H1 (cell line): ENCODE measurements at regions not wholly inside any gene's neighbourhood (a gene's known extent, or its start where the extent isn't known, plus 50 kb on each side); places are given as distances from the start of the nearest gene placed in this dataset.

Experiments used
- CTCF ChIA-PET: fragments of 300-600 bp; sonication (Branson Sonifier 250); formaldehyde crosslinking; loops from one replicate; lab custom pipeline; 2021; ENCODE audit not compliant: partially characterized antibody; lab: Charles Lee
- POLR2A ChIA-PET: fragments of 300-600 bp; sonication (Branson Sonifier 250); formaldehyde crosslinking; loops from one replicate; lab custom pipeline; 2021; ENCODE audit warnings: inconsistent platforms; ENCODE audit not compliant: partially characterized antibody; lab: Charles Lee
- DNase-seq, 2 experiments: peaks; one replicate each; pipeline versions ENCODE4 v3.0.0 to v3.0.0-alpha.2; 2010 to 2022; ENCODE audit warnings: low spot score in 2 of 2, low read depth in 1 of 2, mixed read lengths in 1 of 2
- FAIRE-seq: peaks from 2 replicates; lab custom pipeline; 2011; peaks lifted over from hg19 to GRCh38; lab: Jason Lieb, UNC
- H2AFZ ChIP-seq: 2 replicates; pipeline ENCODE4 v1.8.1; 2012; ENCODE audit warnings: low read length, inconsistent platforms
- H2AK5ac ChIP-seq: 2 replicates; pipeline ENCODE4 v1.6.1; 2013; ENCODE audit warnings: low read depth, low read length
- H2BK120ac ChIP-seq: replicated peaks from 2 replicates; pipeline ENCODE3; 2013; ENCODE audit warnings: low read depth, low read length, inconsistent platforms
- H2BK12ac ChIP-seq: 2 replicates; pipeline ENCODE4 v1.6.1; 2013; ENCODE audit warnings: low read depth, low read length
- H2BK15ac ChIP-seq: 2 replicates; pipeline ENCODE4 v1.6.1; 2013; ENCODE audit warnings: low read length
- H2BK20ac ChIP-seq: 2 replicates; pipeline ENCODE4 v1.6.1; 2013; ENCODE audit warnings: low read length
- H2BK5ac ChIP-seq: 2 replicates; pipeline ENCODE4 v1.6.1; 2013; ENCODE audit warnings: low read depth, low read length
- H3K14ac ChIP-seq: 2 replicates; pipeline ENCODE4 v1.6.1; 2013; ENCODE audit warnings: inconsistent platforms; ENCODE audit not compliant: insufficient read length
- H3K18ac ChIP-seq: 2 replicates; pipeline ENCODE4 v1.6.1; 2013; ENCODE audit warnings: low read length; ENCODE audit errors: extremely low read depth
- H3K23ac ChIP-seq: 2 replicates; pipeline ENCODE4 v1.6.1; 2013; ENCODE audit warnings: inconsistent platforms; ENCODE audit not compliant: insufficient read length
- H3K23me2 ChIP-seq: 2 replicates; pipeline ENCODE4 v1.6.1; 2013; ENCODE audit warnings: low read depth, low read length
- H3K27ac ChIP-seq: 2 replicates; pipeline ENCODE4 v1.6.1; 2011; ENCODE audit warnings: low read depth, low read length, inconsistent platforms
- H3K27me3 ChIP-seq, 4 experiments: replicated peaks in 1 of 4; 1 replicate in 1 of 4; 2 replicates in 3 of 4; pipeline versions ENCODE4 v1.6.1 to v1.8.1; 2011 to 2013; ENCODE audit warnings: low read length in 3 of 4, mild to moderate bottlenecking in 3 of 4, inconsistent platforms in 2 of 4, mixed read lengths in 2 of 4, moderate library complexity in 1 of 4; ENCODE audit not compliant: control insufficient read depth in 3 of 4, insufficient read depth in 3 of 4; ENCODE audit errors: extremely low read depth in 1 of 4
- H3K36me3 ChIP-seq, 4 experiments: 2 replicates each; pipeline versions ENCODE4 v1.6.1 to v1.8.1; 2011 to 2013; ENCODE audit warnings: mild to moderate bottlenecking in 4 of 4, low read length in 3 of 4, moderate library complexity in 2 of 4, control low read depth in 1 of 4, inconsistent platforms in 1 of 4; ENCODE audit not compliant: insufficient read depth in 4 of 4, control insufficient read depth in 2 of 4
- H3K4ac ChIP-seq: replicated peaks from 2 replicates; pipeline ENCODE3; 2013; ENCODE audit warnings: low read length, low read depth, mixed read lengths, inconsistent platforms; ENCODE audit not compliant: insufficient read length
- H3K4me1 ChIP-seq, 4 experiments: replicated peaks in 1 of 4; 1 replicate in 1 of 4; 2 replicates in 3 of 4; pipeline versions ENCODE4 v1.6.1 to v1.8.1; 2011 to 2013; ENCODE audit warnings: low read length in 3 of 4, inconsistent platforms in 2 of 4, mixed read lengths in 1 of 4; ENCODE audit not compliant: insufficient read depth in 4 of 4, control insufficient read depth in 3 of 4
- H3K4me2 ChIP-seq, 2 experiments: 2 replicates each; pipeline versions ENCODE4 v1.6.1 to v1.8.1; 2011 to 2013; ENCODE audit warnings: low read depth in 2 of 2, low read length in 2 of 2, control low read depth in 1 of 2, inconsistent platforms in 1 of 2, mild to moderate bottlenecking in 1 of 2; ENCODE audit not compliant: insufficient read depth in 1 of 2
- H3K4me3 ChIP-seq, 4 experiments: fragments of 200-600, 300-600 bp in 1 of 4; sonication (generic), shearing (Covaris generic), sonication (Bioruptor Twin) in 1 of 4; 2 replicates each; pipeline versions ENCODE4 v1.5.1 to v1.8.1; 2011 to 2016; ENCODE audit warnings: low read length in 4 of 4, low read depth in 3 of 4, control low read depth in 2 of 4, inconsistent platforms in 2 of 4, mild to moderate bottlenecking in 2 of 4, mixed read lengths in 1 of 4, moderate library complexity in 1 of 4; ENCODE audit not compliant: insufficient read depth in 2 of 4; ENCODE audit errors: extremely low read depth in 1 of 4
- H3K56ac ChIP-seq: replicated peaks from 2 replicates; pipeline ENCODE3; 2013; ENCODE audit warnings: low read depth, mild to moderate bottlenecking, mixed read lengths, low read length, inconsistent platforms; ENCODE audit not compliant: insufficient read length
- H3K79me1 ChIP-seq: 2 replicates; pipeline ENCODE4 v1.6.1; 2013; ENCODE audit warnings: low read depth, low read length, control low read depth
- H3K79me2 ChIP-seq, 2 experiments: 2 replicates each; pipeline versions ENCODE4 v1.6.1 to v1.8.1; 2012 to 2013; ENCODE audit warnings: low read length in 2 of 2, mild to moderate bottlenecking in 2 of 2, inconsistent platforms in 1 of 2; ENCODE audit not compliant: insufficient read depth in 2 of 2, control insufficient read depth in 1 of 2
- H3K9ac ChIP-seq, 4 experiments: replicated peaks in 1 of 4; 1 replicate in 1 of 4; 2 replicates in 3 of 4; pipeline versions ENCODE4 v1.6.1 to v1.8.1; 2011 to 2013; ENCODE audit warnings: low read depth in 3 of 4, low read length in 3 of 4, control low read depth in 2 of 4, mild to moderate bottlenecking in 2 of 4, moderate library complexity in 2 of 4, inconsistent platforms in 1 of 4; ENCODE audit errors: extremely low read depth in 1 of 4
- H3K9me3 ChIP-seq, 2 experiments: 2 replicates each; pipeline versions ENCODE4 v1.6.1 to v1.8.1; 2012 to 2013; ENCODE audit warnings: mild to moderate bottlenecking in 2 of 2, moderate library complexity in 2 of 2, control low read depth in 1 of 2, inconsistent platforms in 1 of 2, low read depth in 1 of 2, low read length in 1 of 2, mixed read lengths in 1 of 2; ENCODE audit not compliant: insufficient read depth in 2 of 2
- H4K20me1 ChIP-seq, 2 experiments: replicated peaks in 1 of 2; 2 replicates each; pipeline versions ENCODE3 to v1.8.1; 2011 to 2013; ENCODE audit warnings: inconsistent platforms in 2 of 2, low read length in 2 of 2, mild to moderate bottlenecking in 1 of 2; ENCODE audit not compliant: insufficient read depth in 2 of 2, control insufficient read depth in 1 of 2
- H4K5ac ChIP-seq: 2 replicates; pipeline ENCODE4 v1.6.1; 2013; ENCODE audit warnings: low read length, low read depth, mixed read lengths, inconsistent platforms; ENCODE audit not compliant: insufficient read length
- H4K8ac ChIP-seq: 2 replicates; pipeline ENCODE4 v1.8.0; 2013; ENCODE audit warnings: mild to moderate bottlenecking, moderate library complexity, low read length, inconsistent platforms; ENCODE audit not compliant: insufficient read depth; ENCODE audit errors: extremely low read depth
- H4K91ac ChIP-seq: replicated peaks from 2 replicates; pipeline ENCODE3; 2013; ENCODE audit warnings: low read length, mixed read lengths, inconsistent platforms; ENCODE audit not compliant: insufficient read length
- EGR1 ChIP-seq: IDR thresholded peaks from 2 replicates; pipeline ENCODE4 v1.6.1; 2011; ENCODE audit warnings: low read depth, low read length, borderline replicate concordance
- NANOG ChIP-seq: IDR thresholded peaks from 2 replicates; pipeline ENCODE4 v1.6.1; 2011; ENCODE audit warnings: low read length, low read depth, mild to moderate bottlenecking, inconsistent platforms; ENCODE audit not compliant: insufficient read depth, poor library complexity, severe bottlenecking
- RAD21 ChIP-seq, 2 experiments: IDR thresholded peaks in 1 of 2; conservative IDR thresholded peaks in 1 of 2; 2 replicates each; pipeline ENCODE4 v1.6.1; 2011; ENCODE audit warnings: low read depth in 2 of 2, low read length in 2 of 2, improper control_type of control experiment in 1 of 2, inconsistent platforms in 1 of 2, mild to moderate bottlenecking in 1 of 2, moderate library complexity in 1 of 2
- RFX5 ChIP-seq: IDR thresholded peaks from 2 replicates; pipeline ENCODE4 v1.6.1; 2011; ENCODE audit warnings: low read depth, low read length, improper control_type of control experiment, borderline replicate concordance
- SAP30 ChIP-seq: fragments of 300-600 bp; sonication (generic); IDR thresholded peaks from 2 replicates; pipeline ENCODE4 v1.7.1; 2012; ENCODE audit warnings: low read length, moderate library complexity, mild to moderate bottlenecking, inconsistent platforms; ENCODE audit not compliant: insufficient read depth, insufficient replicate concordance
- SIX5 ChIP-seq: IDR thresholded peaks from 2 replicates; pipeline ENCODE4 v1.6.1; 2011; ENCODE audit warnings: mild to moderate bottlenecking, low read depth, low read length
- SP4 ChIP-seq: IDR thresholded peaks from 2 replicates; pipeline ENCODE4 v1.6.1; 2012; ENCODE audit warnings: low read length, inconsistent platforms
- SRF ChIP-seq: IDR thresholded peaks from 2 replicates; pipeline ENCODE4 v1.6.1; 2011; ENCODE audit warnings: mild to moderate bottlenecking, low read depth, low read length, moderate library complexity
- WGBS, 2 experiments: shearing (Covaris generic) in 1 of 2; methylation state at CpG; one replicate each; pipeline versions ENCODE4 v1.1.6 to v1.1.7; 2013 to 2015; ENCODE audit warnings: low lambda C conversion rate in 2 of 2, mixed read lengths in 2 of 2, inconsistent platforms in 1 of 2, low coverage in 1 of 2, missing lambda C conversion rate in 1 of 2; ENCODE audit not compliant: insufficient replicate concordance in 2 of 2, insufficient coverage in 1 of 2, insufficient read length in 1 of 2; ENCODE audit errors: extremely low coverage in 1 of 2, missing lambda C conversion rate in 1 of 2; 5-methylcytosine and 5-hydroxymethylcytosine counted together

GRCh38 chr1:147052677-147053076, 114.6 kb downstream of the NBPF12 start:
- no peak overlapping the region for H2BK5ac ChIP-seq
- no peaks in the 10 kb centered on the region for H3K27me3 ChIP-seq
- H3K56ac ChIP-seq, result no peak overlapping the region
- no peak overlapping the region for H2BK12ac ChIP-seq
- CTCF ChIA-PET, result no interaction called here
- H4K8ac ChIP-seq, result no peak overlapping the region
- H3K36me3 ChIP-seq, result no peaks in the 10 kb centered on the region
- H4K5ac ChIP-seq, result no peak overlapping the region
- no peak overlapping the region for H3K23ac ChIP-seq
- FAIRE-seq (no peak), DNase-seq (no peak)
- no peak overlapping the region for H3K4ac ChIP-seq
- H3K4me2 ChIP-seq, result no peak overlapping the region
- no peaks in the 10 kb centered on the region for H4K20me1 ChIP-seq
- no peak for TF ChIP-seq SAP30
- no peak for TF ChIP-seq NANOG
- no peak for TF ChIP-seq SRF
- TF ChIP-seq SP4, result no peak
- TF ChIP-seq EGR1, result no peak
- TF ChIP-seq SIX5, result no peak
- no peak for TF ChIP-seq RAD21 (IDR thresholded peaks at IDR 0.05 in 1 of 2, conservative IDR thresholded peaks at IDR 0.05 in 1 of 2; ENCODE audit: low read depth in 2 of 2, low read length in 2 of 2)
- no peak for TF ChIP-seq RFX5
- H3K4me1 ChIP-seq, result no peaks in the 10 kb centered on the region
- no peak overlapping the region for H4K91ac ChIP-seq
- WGBS, 2 experiments, result 90% methylated on average over 5 of the region's 5 CpGs; no CpG with 5 or more reads in 1 of the 2 experiments
- H3K9ac ChIP-seq, result no peak overlapping the region
- no peak overlapping the region for H3K14ac ChIP-seq
- POLR2A ChIA-PET, result interaction anchor here (5.9 kb wide), 1 partner anchor 32 kb away, joined by 22 read pairs; no protein-coding TSS in a partner anchor
- H2BK15ac ChIP-seq, result no peak overlapping the region
- no peaks in the 10 kb centered on the region for H3K79me2 ChIP-seq
- H2AK5ac ChIP-seq, result no peak overlapping the region
- H3K4me3 ChIP-seq, result no peak overlapping the region
- H3K18ac ChIP-seq, result no peak overlapping the region
- H2BK120ac ChIP-seq, result no peak overlapping the region
- H2BK20ac ChIP-seq, result no peak overlapping the region
- no peaks in the 10 kb centered on the region for H3K23me2 ChIP-seq
- H3K27ac ChIP-seq, result no peak overlapping the region
- H3K9me3 ChIP-seq, result no peaks in the 10 kb centered on the region
- no peak overlapping the region for H2AFZ ChIP-seq
- no peaks in the 10 kb centered on the region for H3K79me1 ChIP-seq
